Mucosa of rectum (tissue), 2 donors: ENCODE measurements at regions not wholly inside any gene's neighbourhood (a gene's known extent, or its start where the extent isn't known, plus 50 kb on each side); places are given as distances from the start of the nearest gene placed in this dataset.

Experiments
- H3K27ac ChIP-seq, 2 donors: one replicate each; pipeline ENCODE4 v1.7.0; 2013; ENCODE audit warnings: inconsistent platforms in 2 of 2, low read depth in 2 of 2, low read length in 2 of 2
- H3K27me3 ChIP-seq, 2 donors: one replicate each; pipeline ENCODE4 v1.7.0; 2013; ENCODE audit warnings: low read length in 2 of 2; ENCODE audit not compliant: control insufficient read depth in 2 of 2, insufficient read depth in 2 of 2
- H3K36me3 ChIP-seq, 2 donors: one replicate each; pipeline ENCODE4 v1.7.0; 2013; ENCODE audit warnings: low read length in 2 of 2; ENCODE audit not compliant: control insufficient read depth in 2 of 2, insufficient read depth in 2 of 2
- H3K4me1 ChIP-seq, 2 donors: one replicate each; pipeline ENCODE4 v1.7.0; 2013; ENCODE audit warnings: low read length in 2 of 2, mild to moderate bottlenecking in 1 of 2; ENCODE audit not compliant: control insufficient read depth in 2 of 2, insufficient read depth in 2 of 2
- H3K4me3 ChIP-seq, 2 donors: one replicate each; pipeline ENCODE4 v1.7.0; 2013; ENCODE audit warnings: low read length in 2 of 2
- H3K9ac ChIP-seq, 2 donors: one replicate each; pipeline ENCODE4 v1.7.0; 2013; ENCODE audit warnings: low read length in 2 of 2, low read depth in 1 of 2, mild to moderate bottlenecking in 1 of 2
- H3K9me3 ChIP-seq, 2 donors: one replicate each; pipeline ENCODE4 v1.7.0; 2013; ENCODE audit warnings: low read length in 2 of 2; ENCODE audit not compliant: control insufficient read depth in 2 of 2
- donor health status: healthy.
- donor health status: Normal muscosa, but diverticular disease.

GRCh38 chr2:100739735-100740432 is 80.1 kb upstream of the NPAS2 start:
- H3K9ac ChIP-seq = no peak overlapping the region
- no peaks in the 10 kb centered on the region for H3K27me3 ChIP-seq
- H3K4me1 ChIP-seq = no peaks in the 10 kb centered on the region
- no peaks in the 10 kb centered on the region for H3K9me3 ChIP-seq
- no peaks in the 10 kb centered on the region for H3K36me3 ChIP-seq
- H3K27ac ChIP-seq = no peak overlapping the region
- H3K4me3 ChIP-seq = no peak overlapping the region

- H3K9me3 ChIP-seq = no peaks in the 10 kb centered on the region
- H3K27me3 ChIP-seq = no peaks in the 10 kb centered on the region
- no peak overlapping the region for H3K27ac ChIP-seq
- no peak overlapping the region for H3K9ac ChIP-seq
- H3K4me3 ChIP-seq = no peak overlapping the region
- no peaks in the 10 kb centered on the region for H3K4me1 ChIP-seq
- no peaks in the 10 kb centered on the region for H3K36me3 ChIP-seq
Measured at GRCh38 chr2:100741880-100742276, 78.1 kb upstream of the NPAS2 start.

DNA sequence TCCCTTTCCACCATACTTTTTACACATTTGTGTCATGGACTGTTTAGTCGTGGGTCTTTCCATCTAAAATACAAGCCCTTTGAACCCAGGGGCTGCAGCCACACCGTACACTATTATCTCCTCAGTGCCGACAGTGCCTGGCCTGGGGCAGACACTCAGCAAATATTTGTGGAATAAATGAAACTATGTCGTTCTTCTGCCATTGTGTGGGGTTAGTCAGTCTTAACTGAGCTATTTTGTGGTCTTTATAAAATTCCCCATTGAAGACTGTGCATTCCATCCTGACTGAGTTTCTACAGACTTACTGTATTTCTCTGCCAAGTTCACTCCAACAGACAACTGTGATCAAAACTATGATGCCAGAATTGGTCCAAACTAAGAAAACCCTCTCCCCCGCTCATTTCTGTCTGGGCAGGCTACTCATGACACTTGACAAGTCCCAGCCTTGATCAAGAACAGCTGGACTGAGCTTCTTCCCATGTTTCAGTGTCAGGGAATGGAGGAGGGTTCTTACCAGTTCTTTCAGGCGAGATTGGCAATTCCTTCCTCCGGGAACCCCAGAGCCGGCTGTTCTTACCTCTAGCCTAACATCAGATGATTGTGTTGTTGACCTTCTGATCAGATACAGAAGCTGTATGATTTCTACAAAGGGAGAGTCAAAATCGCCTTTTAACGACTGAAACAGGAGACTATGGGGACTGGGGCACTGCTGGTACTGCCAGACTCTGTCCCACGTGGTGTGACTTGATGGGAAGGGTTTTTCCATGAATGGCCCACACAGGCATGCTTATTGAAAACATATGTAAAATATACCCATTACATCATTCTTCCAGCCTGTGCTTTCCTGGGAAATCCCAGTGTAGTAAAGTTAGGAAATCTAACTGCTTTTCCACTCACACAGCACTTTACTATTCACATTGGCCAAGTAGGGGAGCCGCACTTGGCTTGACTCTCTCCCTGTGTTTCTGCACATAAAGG is 77.4 kb upstream of the NPAS2 start:
- Histone ChIP-seq H3K4me1 (no peaks in the 10 kb centered on the region), H3K27me3 (no peaks in the 10 kb centered on the region), H3K27ac (peak overlapping the region; percentile 45 to 61), H3K9ac (no peak overlapping the region), H3K9me3 (no peaks in the 10 kb centered on the region), H3K4me3 (no peak overlapping the region), H3K36me3 (no peaks in the 10 kb centered on the region)

DNA sequence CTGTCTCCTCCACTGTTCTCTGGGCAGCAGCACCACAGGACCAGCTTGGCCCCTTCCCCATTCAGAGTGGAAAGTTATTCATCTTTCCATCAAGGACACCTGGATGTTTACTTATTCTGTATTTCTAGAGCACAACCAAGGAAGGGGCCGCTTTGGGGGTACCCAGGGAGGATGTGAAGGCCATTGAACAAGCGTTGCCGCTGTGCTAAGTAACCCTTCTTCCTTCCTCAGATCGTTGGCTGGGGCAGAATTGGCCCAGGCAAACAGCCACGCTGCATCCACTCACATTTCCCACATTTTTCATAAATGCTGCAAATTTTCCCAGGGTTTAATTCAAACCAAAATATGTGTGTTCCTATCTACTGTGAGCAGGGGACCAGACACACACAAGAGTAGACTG is 76.2 kb upstream of the NPAS2 start:
- Histone ChIP-seq H3K4me3 (no peak overlapping the region), H3K9ac (no peak overlapping the region), H3K4me1 (no peaks in the 10 kb centered on the region), H3K9me3 (no peaks in the 10 kb centered on the region), H3K27ac (no peak overlapping the region), H3K27me3 (no peaks in the 10 kb centered on the region), H3K36me3 (no peaks in the 10 kb centered on the region)

DNA sequence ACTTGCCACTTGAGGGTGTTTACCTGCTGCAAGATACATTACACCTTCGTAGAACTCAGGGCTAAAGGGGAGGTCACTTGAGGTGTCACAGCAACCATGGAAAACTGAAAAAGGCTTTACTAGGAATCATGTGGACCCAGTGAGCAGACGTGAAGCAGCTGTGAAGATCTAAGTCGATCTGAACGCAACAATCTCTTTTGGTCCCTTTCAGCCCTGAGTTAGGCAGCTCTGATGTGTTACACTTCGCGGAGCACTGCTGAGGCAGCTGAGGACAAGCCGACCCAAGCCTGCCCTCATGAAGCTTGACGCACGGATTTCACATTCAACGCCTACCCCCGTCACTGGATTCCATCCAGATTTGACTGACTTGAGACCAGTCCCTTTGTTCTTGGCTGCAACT is 75.8 kb upstream of the NPAS2 start:
- Histone ChIP-seq H3K9ac (no peak overlapping the region), H3K36me3 (no peaks in the 10 kb centered on the region), H3K4me3 (no peak overlapping the region), H3K27me3 (no peaks in the 10 kb centered on the region), H3K9me3 (no peaks in the 10 kb centered on the region), H3K4me1 (no peaks in the 10 kb centered on the region), H3K27ac (no peak overlapping the region)

DNA sequence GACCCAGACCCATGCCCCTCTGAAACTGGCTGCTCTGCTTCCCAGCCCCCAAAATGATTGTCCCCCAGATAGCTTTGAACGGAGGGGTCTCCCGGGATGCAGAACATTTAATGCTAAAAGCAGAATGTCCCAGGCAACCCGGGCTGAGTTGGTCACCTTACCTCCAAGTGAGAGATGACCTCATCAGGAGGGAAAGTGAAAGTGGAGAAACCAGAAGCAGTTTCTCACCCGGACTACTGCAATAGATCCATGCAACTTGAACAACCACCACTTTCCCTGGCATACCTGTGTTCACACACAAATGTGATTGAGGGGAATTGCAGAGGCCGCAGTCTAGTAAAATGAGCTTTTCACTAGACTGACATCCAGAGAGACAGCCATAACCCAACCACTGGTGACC is 75.3 kb upstream of the NPAS2 start:
- no peaks in the 10 kb centered on the region for H3K27me3 ChIP-seq
- no peak overlapping the region for H3K4me3 ChIP-seq
- H3K9ac ChIP-seq = no peak overlapping the region
- no peaks in the 10 kb centered on the region for H3K36me3 ChIP-seq
- H3K4me1 ChIP-seq = no peaks in the 10 kb centered on the region
- H3K9me3 ChIP-seq = no peaks in the 10 kb centered on the region
- H3K27ac ChIP-seq = no peak overlapping the region

GRCh38 chr2:100745604-100746003 is 74.3 kb upstream of the NPAS2 start:
- Histone ChIP-seq H3K9ac (no peak overlapping the region), H3K27ac (no peak overlapping the region), H3K4me3 (no peak overlapping the region), H3K27me3 (no peaks in the 10 kb centered on the region), H3K9me3 (no peaks in the 10 kb centered on the region), H3K4me1 (no peaks in the 10 kb centered on the region), H3K36me3 (no peaks in the 10 kb centered on the region)

GRCh38 chr2:100747551-100747950 is 72.4 kb upstream of the NPAS2 start:
- H3K4me1 ChIP-seq = no peaks in the 10 kb centered on the region
- no peaks in the 10 kb centered on the region for H3K9me3 ChIP-seq
- no peaks in the 10 kb centered on the region for H3K36me3 ChIP-seq

GRCh38 chr2:100747996-100748615 is 71.8 kb upstream of the NPAS2 start:
- Histone ChIP-seq H3K4me3 (no peak overlapping the region), H3K9ac (no peak overlapping the region), H3K27me3 (no peaks in the 10 kb centered on the region), H3K4me1 (no peaks in the 10 kb centered on the region), H3K27ac (no peak overlapping the region), H3K36me3 (no peaks in the 10 kb centered on the region), H3K9me3 (no peaks in the 10 kb centered on the region)

More at GRCh38 chr2:100747551-100747950, 72.4 kb upstream of the NPAS2 start:
- Histone ChIP-seq H3K9ac (no peak overlapping the region), H3K27ac (no peak overlapping the region), H3K27me3 (no peaks in the 10 kb centered on the region), H3K4me3 (no peak overlapping the region)

GRCh38 chr2:100748673-100749072 is 71.3 kb upstream of the NPAS2 start:
- Histone ChIP-seq H3K27ac (no peak overlapping the region), H3K4me1 (no peaks in the 10 kb centered on the region), H3K4me3 (no peak overlapping the region), H3K27me3 (no peaks in the 10 kb centered on the region), H3K9me3 (no peaks in the 10 kb centered on the region), H3K36me3 (no peaks in the 10 kb centered on the region), H3K9ac (no peak overlapping the region)
